GM12872 (cell line): ENCODE measurements at regions not wholly inside any gene's neighbourhood (a gene's known extent, or its start where the extent isn't known, plus 50 kb on each side); places are given as distances from the start of the nearest gene placed in this dataset.

ENCODE experiments used
- TF ChIP-seq, protein P1 (sequence below): IDR thresholded peaks from 3 replicates; pipeline ENCODE4 v1.5.1; 2011; ENCODE audit warnings: low read depth, mild to moderate bottlenecking, low read length, moderate library complexity; ENCODE audit not compliant: insufficient read depth

DNA sequence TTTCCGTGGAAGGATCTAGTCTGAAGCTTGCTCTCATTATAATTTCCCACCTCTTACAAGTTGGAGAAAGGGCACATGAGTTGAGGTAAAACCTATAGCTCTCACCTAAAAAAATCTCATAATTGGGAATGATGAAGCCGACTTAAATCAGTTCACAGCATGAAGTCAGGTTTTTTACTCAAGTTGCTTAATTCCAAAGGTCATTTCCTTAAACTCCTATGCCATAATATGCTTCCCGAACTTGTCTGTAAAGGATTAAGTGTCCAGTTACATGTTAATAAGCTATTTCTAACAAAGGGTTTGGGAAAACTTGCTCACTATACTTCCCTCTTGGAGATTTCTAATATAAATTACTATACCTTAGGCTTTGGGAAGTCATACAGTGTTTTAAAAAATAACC lies 481.2 kb downstream of the NUP35 start:
- TF ChIP-seq, protein P1, sequence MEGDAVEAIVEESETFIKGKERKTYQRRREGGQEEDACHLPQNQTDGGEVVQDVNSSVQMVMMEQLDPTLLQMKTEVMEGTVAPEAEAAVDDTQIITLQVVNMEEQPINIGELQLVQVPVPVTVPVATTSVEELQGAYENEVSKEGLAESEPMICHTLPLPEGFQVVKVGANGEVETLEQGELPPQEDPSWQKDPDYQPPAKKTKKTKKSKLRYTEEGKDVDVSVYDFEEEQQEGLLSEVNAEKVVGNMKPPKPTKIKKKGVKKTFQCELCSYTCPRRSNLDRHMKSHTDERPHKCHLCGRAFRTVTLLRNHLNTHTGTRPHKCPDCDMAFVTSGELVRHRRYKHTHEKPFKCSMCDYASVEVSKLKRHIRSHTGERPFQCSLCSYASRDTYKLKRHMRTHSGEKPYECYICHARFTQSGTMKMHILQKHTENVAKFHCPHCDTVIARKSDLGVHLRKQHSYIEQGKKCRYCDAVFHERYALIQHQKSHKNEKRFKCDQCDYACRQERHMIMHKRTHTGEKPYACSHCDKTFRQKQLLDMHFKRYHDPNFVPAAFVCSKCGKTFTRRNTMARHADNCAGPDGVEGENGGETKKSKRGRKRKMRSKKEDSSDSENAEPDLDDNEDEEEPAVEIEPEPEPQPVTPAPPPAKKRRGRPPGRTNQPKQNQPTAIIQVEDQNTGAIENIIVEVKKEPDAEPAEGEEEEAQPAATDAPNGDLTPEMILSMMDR = no peak

DNA sequence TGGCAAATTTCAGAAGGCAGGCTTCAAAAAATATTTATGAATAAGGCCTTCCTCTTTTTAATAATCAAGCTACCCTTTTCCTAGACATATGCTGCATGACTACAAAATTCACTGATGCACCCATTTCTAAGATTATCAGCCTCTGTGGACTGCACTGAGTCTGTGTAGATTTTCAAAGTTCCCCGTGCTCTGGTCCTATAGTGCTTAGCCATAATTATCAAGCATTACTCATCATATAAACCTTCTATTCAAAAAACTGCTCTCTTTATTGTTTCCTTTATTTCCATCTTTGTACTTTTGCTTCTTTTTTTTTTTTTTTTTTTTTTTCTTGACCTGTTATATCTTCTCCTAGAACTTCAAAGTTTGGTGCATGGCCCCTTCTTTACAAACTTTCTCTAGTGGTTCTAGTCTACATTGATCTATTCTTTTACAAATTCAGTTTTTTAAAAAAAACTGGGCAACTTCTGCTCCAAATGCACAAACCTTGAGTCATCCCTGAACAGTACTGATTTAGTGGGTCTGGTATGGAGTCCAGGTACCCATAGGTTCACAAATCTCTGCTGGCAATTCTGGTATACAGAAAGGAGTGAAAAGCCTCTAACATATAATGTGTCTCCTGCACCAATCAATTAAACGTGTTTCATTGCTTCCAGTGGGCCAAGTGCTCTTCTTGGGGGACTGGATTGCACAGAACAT lies 481.9 kb downstream of the NUP35 start:
- TF ChIP-seq, protein P1 = no peak

DNA sequence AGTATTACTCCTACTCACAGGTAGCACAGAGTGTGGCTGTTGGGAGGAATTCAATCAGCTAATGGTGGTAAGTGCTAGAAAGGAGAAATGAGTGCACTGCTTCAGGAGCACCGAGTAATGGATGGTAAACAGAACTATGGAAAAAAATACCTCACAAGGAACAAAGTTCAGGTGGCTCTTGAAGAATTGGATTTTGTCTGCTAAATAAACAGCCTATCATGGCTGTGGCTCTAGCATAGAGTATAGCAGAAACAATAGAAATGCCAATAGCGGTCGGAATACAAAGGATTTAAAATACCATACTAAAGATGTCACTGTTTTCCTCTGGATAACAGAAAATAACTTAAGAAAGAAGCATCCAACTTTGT lies 482.5 kb downstream of the NUP35 start:
- TF ChIP-seq, protein P1 = no peak

DNA sequence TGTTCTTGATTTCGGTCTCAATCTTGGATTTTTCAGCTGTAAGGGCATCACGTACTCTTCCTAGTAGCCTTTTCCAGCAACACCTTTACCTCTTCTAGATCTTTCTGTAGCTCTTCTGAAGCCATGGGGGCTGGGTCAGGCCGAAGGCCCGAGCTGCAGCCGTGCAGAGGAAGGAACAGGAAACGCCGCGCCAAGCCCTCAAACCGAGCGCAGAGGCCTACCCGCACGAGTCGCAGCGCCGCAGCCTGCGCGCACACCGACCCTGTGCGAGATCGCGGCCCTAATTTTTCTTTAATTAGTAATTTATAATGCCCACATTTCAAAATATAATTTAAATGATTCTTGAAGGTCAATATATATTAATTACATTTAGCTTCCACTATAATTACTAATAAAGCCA lies 483.8 kb downstream of the NUP35 start:
- TF ChIP-seq, protein P1 = no peak

DNA sequence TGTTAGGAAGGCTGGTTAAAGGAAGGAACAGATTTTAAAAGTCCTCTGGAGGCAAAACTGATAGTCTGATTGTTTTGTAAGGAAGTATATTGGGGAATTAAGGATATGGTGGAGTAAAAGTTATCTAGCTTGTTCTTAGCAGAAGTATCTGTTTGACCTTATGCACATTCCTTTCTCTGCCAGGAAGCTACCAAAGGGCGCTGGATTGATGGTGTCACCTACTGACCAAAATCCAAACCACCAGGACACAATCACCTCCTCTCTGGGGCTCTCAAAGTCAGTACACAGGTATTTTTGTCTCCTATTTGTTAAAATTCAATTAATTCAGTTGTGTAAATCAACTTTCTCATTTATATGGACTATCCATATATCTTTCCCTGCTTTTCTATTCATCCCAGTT lies 484.5 kb downstream of the NUP35 start:
- TF ChIP-seq, protein P1 = no peak

DNA sequence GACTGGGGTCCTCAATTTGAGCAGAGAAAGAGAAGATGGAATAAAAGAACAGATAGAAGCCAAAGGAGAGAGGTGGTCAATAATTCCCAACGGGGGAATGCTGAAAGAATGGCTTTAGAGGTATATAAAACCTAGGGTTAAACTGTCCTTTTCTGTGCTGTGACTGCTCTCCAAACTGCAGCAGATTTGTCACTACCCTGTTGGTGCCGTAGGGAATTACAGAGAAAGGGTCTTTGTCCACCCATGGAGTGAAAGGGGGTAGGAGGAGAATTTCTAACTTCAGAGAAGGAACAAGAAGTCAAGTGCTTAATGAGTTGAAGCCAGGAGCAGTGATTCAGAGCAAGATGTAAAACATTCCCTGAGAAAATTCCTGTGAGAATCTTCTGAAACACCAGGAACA lies 486.5 kb downstream of the NUP35 start:
- TF ChIP-seq, protein P1 = no peak

DNA sequence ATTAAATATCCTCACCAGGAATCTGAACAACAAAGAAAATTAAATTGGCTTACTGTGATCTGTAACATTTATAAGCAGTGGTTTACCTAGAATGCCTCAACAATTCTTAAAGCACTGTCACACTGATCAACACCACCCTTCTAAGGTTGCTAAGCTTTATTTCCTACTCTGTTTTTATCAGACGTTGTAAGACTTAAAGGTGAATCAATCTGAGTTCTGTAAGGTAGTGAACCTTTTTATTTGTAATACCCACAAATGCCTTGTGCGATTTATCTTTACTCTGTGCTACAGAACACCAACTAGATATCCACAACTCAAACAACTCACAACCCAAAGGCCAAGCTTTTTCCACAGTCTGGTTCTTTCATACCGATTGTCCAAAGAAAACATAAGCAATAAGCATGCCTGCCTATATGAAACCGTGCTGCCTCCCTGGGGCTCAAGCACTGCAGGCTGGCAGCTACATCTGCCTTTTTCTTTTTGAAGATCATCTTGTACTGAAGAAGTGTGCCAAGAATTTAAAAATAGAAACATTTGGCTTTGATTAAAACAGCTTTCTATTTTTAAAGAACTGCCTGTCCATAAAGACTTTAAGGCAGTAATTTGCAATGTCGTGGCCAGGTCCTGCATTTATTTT lies 490.7 kb downstream of the NUP35 start:
- TF ChIP-seq, protein P1 = no peak
